ENCODE measurements at regions not wholly inside any gene's neighbourhood (a gene's known extent, or its start where the extent isn't known, plus 50 kb on each side); places are given as distances from the start of the nearest gene placed in this dataset.

DNA sequence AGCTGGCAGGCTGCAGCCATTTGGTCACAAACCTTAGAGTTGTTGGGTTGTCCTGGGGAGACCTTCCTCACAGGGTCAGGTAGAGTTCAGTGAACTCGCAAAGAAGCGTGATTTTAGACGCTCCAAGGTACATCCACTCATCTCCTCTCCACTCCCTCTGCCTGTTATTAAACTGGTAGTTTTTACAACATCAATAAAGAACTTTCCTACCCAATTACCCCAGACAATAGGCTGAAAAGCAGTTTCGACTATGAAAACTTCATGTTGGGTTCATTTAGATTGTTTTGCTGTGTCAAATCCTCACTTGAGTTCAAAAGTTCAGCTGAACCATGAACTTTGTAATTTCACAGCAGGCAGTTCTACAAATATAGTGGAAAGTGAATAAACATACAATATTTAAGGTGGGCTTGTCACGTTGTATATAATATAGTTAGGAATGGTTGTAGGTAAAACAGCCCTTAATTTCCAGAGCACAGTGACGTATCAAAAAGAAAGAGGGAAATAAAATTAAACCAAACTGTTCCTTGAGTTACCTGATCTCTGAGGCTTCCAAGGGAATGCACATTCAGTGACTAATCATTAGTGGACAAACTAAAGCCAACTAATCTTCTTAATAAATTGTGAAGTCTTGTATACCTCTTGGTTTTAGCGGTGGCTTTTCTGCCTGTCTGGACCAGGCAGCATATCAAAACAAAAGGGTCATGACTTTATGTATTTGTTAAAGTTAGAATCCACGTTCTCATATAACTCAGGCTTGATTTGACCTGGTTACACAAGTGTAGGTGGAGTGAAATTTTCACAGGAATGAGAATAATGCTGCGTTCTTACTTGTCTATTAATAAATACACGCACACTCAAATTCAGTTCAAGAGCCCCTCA is 100.5 kb downstream of the CYP26A1 start:
- Histone ChIP-seq H3K9ac (ENCODE audit: low read depth in 1 of 2, low read length in 2 of 2) (no peak overlapping the region), H3K4me1 (ENCODE audit: control insufficient read depth in 4 of 4, insufficient read depth in 4 of 4, low read length in 3 of 4) (peaks cover 4 to 31% (median 16%) of the 10 kb centered on the region in 4 donors), H3K36me3 (ENCODE audit: control insufficient read depth in 4 of 4, insufficient read depth in 3 of 4, low read depth in 1 of 4, low read length in 3 of 4) (no peaks in the 10 kb centered on the region), H3K4me3 (ENCODE audit: low read depth in 1 of 3, low read length in 3 of 3) (peak overlapping the region in 2 of 3 donors; percentile 12 to 23), H3K27me3 (ENCODE audit: control insufficient read depth in 4 of 4, insufficient read depth in 4 of 4, low read length in 3 of 4) (no peaks in the 10 kb centered on the region), H3K9me3 (ENCODE audit: control insufficient read depth in 4 of 4, low read length in 3 of 4) (no peaks in the 10 kb centered on the region), H3K27ac (ENCODE audit: low read depth in 1 of 2, low read length in 2 of 2) (peak overlapping the region; percentile 66 to 73)
- TF ChIP-seq HNF4A (conservative IDR thresholded peaks at IDR 0.05), result peak; percentile 89 to 95
- TF ChIP-seq JUND (IDR thresholded peaks at IDR 0.05), result peak in 1 of 2 donors; percentile 47
- TF ChIP-seq TAF1 (conservative IDR thresholded peaks at IDR 0.05), result no peak
- TF ChIP-seq, protein P1, sequence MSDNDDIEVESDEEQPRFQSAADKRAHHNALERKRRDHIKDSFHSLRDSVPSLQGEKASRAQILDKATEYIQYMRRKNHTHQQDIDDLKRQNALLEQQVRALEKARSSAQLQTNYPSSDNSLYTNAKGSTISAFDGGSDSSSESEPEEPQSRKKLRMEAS (IDR thresholded peaks at IDR 0.05), result peak; percentile 24
- TF ChIP-seq RXRA (IDR thresholded peaks at IDR 0.05), result peak; percentile 98 to 99
- TF ChIP-seq, protein P2, sequence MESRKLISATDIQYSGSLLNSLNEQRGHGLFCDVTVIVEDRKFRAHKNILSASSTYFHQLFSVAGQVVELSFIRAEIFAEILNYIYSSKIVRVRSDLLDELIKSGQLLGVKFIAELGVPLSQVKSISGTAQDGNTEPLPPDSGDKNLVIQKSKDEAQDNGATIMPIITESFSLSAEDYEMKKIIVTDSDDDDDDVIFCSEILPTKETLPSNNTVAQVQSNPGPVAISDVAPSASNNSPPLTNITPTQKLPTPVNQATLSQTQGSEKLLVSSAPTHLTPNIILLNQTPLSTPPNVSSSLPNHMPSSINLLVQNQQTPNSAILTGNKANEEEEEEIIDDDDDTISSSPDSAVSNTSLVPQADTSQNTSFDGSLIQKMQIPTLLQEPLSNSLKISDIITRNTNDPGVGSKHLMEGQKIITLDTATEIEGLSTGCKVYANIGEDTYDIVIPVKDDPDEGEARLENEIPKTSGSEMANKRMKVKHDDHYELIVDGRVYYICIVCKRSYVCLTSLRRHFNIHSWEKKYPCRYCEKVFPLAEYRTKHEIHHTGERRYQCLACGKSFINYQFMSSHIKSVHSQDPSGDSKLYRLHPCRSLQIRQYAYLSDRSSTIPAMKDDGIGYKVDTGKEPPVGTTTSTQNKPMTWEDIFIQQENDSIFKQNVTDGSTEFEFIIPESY (IDR thresholded peaks at IDR 0.05), result peak; percentile 75
- peak; percentile 86 for TF ChIP-seq SP1 (IDR thresholded peaks at IDR 0.05)
- TF ChIP-seq HNF4G (IDR thresholded peaks at IDR 0.05), result peak; percentile 73
- TF ChIP-seq EGR1 (IDR thresholded peaks at IDR 0.05; ENCODE audit: low read depth in 2 of 2), result peak in 1 of 2 donors; percentile 10
- TF ChIP-seq NR2F2 (IDR thresholded peaks at IDR 0.05), result peak; percentile 27
- TF ChIP-seq, protein P3, sequence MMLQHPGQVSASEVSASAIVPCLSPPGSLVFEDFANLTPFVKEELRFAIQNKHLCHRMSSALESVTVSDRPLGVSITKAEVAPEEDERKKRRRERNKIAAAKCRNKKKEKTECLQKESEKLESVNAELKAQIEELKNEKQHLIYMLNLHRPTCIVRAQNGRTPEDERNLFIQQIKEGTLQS (IDR thresholded peaks at IDR 0.05), result no peak
- TF ChIP-seq, protein P4, sequence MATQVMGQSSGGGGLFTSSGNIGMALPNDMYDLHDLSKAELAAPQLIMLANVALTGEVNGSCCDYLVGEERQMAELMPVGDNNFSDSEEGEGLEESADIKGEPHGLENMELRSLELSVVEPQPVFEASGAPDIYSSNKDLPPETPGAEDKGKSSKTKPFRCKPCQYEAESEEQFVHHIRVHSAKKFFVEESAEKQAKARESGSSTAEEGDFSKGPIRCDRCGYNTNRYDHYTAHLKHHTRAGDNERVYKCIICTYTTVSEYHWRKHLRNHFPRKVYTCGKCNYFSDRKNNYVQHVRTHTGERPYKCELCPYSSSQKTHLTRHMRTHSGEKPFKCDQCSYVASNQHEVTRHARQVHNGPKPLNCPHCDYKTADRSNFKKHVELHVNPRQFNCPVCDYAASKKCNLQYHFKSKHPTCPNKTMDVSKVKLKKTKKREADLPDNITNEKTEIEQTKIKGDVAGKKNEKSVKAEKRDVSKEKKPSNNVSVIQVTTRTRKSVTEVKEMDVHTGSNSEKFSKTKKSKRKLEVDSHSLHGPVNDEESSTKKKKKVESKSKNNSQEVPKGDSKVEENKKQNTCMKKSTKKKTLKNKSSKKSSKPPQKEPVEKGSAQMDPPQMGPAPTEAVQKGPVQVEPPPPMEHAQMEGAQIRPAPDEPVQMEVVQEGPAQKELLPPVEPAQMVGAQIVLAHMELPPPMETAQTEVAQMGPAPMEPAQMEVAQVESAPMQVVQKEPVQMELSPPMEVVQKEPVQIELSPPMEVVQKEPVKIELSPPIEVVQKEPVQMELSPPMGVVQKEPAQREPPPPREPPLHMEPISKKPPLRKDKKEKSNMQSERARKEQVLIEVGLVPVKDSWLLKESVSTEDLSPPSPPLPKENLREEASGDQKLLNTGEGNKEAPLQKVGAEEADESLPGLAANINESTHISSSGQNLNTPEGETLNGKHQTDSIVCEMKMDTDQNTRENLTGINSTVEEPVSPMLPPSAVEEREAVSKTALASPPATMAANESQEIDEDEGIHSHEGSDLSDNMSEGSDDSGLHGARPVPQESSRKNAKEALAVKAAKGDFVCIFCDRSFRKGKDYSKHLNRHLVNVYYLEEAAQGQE (IDR thresholded peaks at IDR 0.05), result no peak
- TF ChIP-seq RAD21 (IDR thresholded peaks at IDR 0.05), result peak; percentile 12 to 37
- TF ChIP-seq YY1 (IDR thresholded peaks at IDR 0.05), result peak; percentile 35
- DNase-seq (ENCODE audit: low spot score), result no peak
- 30% methylated on average over 10 of the region's 10 CpGs for WGBS

DNA sequence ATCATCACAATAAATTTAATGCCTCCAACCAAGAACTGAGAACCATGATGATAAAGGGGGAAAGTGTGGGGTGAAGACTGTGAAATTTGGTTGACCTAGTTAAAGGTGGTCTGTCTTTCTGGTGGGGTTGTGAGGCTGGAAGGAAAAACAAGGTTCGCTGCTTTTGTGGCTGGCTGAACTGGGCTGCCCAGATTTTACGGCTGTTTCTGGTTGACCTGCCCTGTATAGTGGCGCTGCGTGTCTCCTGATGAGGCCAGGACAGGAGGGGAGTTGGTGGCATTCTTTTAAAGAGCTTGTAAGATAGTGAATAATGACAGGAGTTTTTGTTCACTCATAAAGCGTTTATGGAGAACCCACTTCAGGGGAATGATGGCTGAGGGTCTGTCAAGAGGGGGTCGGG is 101.8 kb downstream of the CYP26A1 start:
- WGBS, result 92% methylated on average over 6 of the region's 6 CpGs
- DNase-seq (ENCODE audit: low spot score), result no peak
- Histone ChIP-seq H3K27me3 (ENCODE audit: control insufficient read depth in 4 of 4, insufficient read depth in 4 of 4, low read length in 3 of 4) (no peaks in the 10 kb centered on the region), H3K9ac (ENCODE audit: low read depth in 1 of 2, low read length in 2 of 2) (no peak overlapping the region), H3K36me3 (ENCODE audit: control insufficient read depth in 4 of 4, insufficient read depth in 3 of 4, low read depth in 1 of 4, low read length in 3 of 4) (no peaks in the 10 kb centered on the region), H3K4me3 (ENCODE audit: low read depth in 1 of 3, low read length in 3 of 3) (no peak overlapping the region), H3K9me3 (ENCODE audit: control insufficient read depth in 4 of 4, low read length in 3 of 4) (no peaks in the 10 kb centered on the region), H3K4me1 (ENCODE audit: control insufficient read depth in 4 of 4, insufficient read depth in 4 of 4, low read length in 3 of 4) (peaks cover 4 to 31% (median 16%) of the 10 kb centered on the region in 4 donors), H3K27ac (ENCODE audit: low read depth in 1 of 2, low read length in 2 of 2) (no peak overlapping the region)
- TF ChIP-seq, protein P3 (IDR thresholded peaks at IDR 0.05), result no peak
- no peak for TF ChIP-seq RXRA (IDR thresholded peaks at IDR 0.05)
- TF ChIP-seq HNF4A (conservative IDR thresholded peaks at IDR 0.05), result no peak
- TF ChIP-seq GABPA (IDR thresholded peaks at IDR 0.05 in 1 of 2, conservative IDR thresholded peaks at IDR 0.05 in 1 of 2), result no peak
- TF ChIP-seq JUND (IDR thresholded peaks at IDR 0.05), result no peak
- TF ChIP-seq, protein P4 (IDR thresholded peaks at IDR 0.05), result no peak
- no peak for TF ChIP-seq HNF4G (IDR thresholded peaks at IDR 0.05)

Measured in liver (tissue), 7 donors.